Loucy (cell line): ENCODE measurements at regions not wholly inside any gene's neighbourhood (a gene's known extent, or its start where the extent isn't known, plus 50 kb on each side); places are given as distances from the start of the nearest gene placed in this dataset.

ENCODE experiments used
- CTCF ChIP-seq: fragments of 200-600 bp; sonication (generic); conservative IDR thresholded peaks from 2 replicates; pipeline ENCODE4 v1.5.1; 2014; ENCODE audit warnings: mild to moderate bottlenecking, antibody characterized with exemption, low read length
- EZH2phosphoT487 ChIP-seq: fragments of 200-600 bp; IDR thresholded peaks from 2 replicates; pipeline ENCODE4 v1.6.1; 2018; ENCODE audit warnings: antibody characterized with exemption, mild to moderate bottlenecking, moderate library complexity, borderline replicate concordance

- TF ChIP-seq CTCF (no peak), EZH2phosphoT487 (no peak)
Measured at GRCh38 chr13:88648598-88649373, 977.6 kb downstream of the SLITRK5 start.
